CD14-positive monocyte (primary cell): ENCODE measurements at regions not wholly inside any gene's neighbourhood (a gene's known extent, or its start where the extent isn't known, plus 50 kb on each side); places are given as distances from the start of the nearest gene placed in this dataset.

Experiments used
- DNase-seq, 3 donors: peaks; one replicate each; pipeline ENCODE4 v3.0.0-alpha.2; 2011 to 2022
- H2AFZ ChIP-seq: 2 replicates; pipeline ENCODE4 v1.6.0; 2012; ENCODE audit warnings: mild to moderate bottlenecking, low read depth, low read length, inconsistent platforms; ENCODE audit not compliant: insufficient read depth, poor library complexity, severe bottlenecking
- H3K27ac ChIP-seq, 2 donors: 1 replicate in 1 of 2; 2 replicates in 1 of 2; pipeline ENCODE4 v1.5.1; 2012 to 2013; ENCODE audit warnings: low read length in 2 of 2, control low read depth in 1 of 2, inconsistent platforms in 1 of 2, low read depth in 1 of 2, mild to moderate bottlenecking in 1 of 2
- H3K27me3 ChIP-seq, 2 donors: one replicate each; pipeline versions ENCODE4 v1.6.0 to v1.6.1; 2011 to 2013; ENCODE audit warnings: low read length in 2 of 2; ENCODE audit not compliant: control insufficient read depth in 2 of 2, insufficient read depth in 2 of 2
- H3K36me3 ChIP-seq, 2 donors: replicated peaks in 1 of 2; 1 replicate in 1 of 2; 2 replicates in 1 of 2; pipeline versions ENCODE4 v1.5.1 to v1.6.1; 2012 to 2013; ENCODE audit warnings: low read length in 2 of 2, control low read depth in 1 of 2, inconsistent platforms in 1 of 2, mild to moderate bottlenecking in 1 of 2; ENCODE audit not compliant: insufficient read depth in 2 of 2, control insufficient read depth in 1 of 2
- H3K4me1 ChIP-seq, 2 donors: 1 replicate in 1 of 2; 2 replicates in 1 of 2; pipeline versions ENCODE4 v1.5.1 to v1.6.1; 2012 to 2013; ENCODE audit warnings: low read length in 2 of 2, control low read depth in 1 of 2, inconsistent platforms in 1 of 2, mild to moderate bottlenecking in 1 of 2, moderate library complexity in 1 of 2; ENCODE audit not compliant: insufficient read depth in 2 of 2, control insufficient read depth in 1 of 2
- H3K4me2 ChIP-seq: replicated peaks from 2 replicates; pipeline ENCODE3; 2012; ENCODE audit warnings: low read length, moderate library complexity, mild to moderate bottlenecking; ENCODE audit not compliant: poor library complexity, severe bottlenecking; ENCODE audit errors: extremely low read depth
- H3K4me3 ChIP-seq, 3 experiments: fragments of 200-600 bp in 1 of 3; sonication (generic) in 1 of 3; replicated peaks in 1 of 3; 1 replicate in 2 of 3; 2 replicates in 1 of 3; pipeline ENCODE4 v1.5.1; 2011 to 2013; ENCODE audit warnings: low read length in 3 of 3, mild to moderate bottlenecking in 3 of 3, control low read depth in 2 of 3, low read depth in 2 of 3, inconsistent platforms in 1 of 3, moderate library complexity in 1 of 3
- H3K79me2 ChIP-seq: 2 replicates; pipeline ENCODE4 v1.6.0; 2012; ENCODE audit warnings: mild to moderate bottlenecking, control low read depth, inconsistent platforms, low read length, moderate library complexity; ENCODE audit not compliant: insufficient read depth
- H3K9ac ChIP-seq: 2 replicates; pipeline ENCODE4 v1.6.0; 2017; ENCODE audit warnings: low read length, mild to moderate bottlenecking; ENCODE audit not compliant: insufficient read depth, poor library complexity, severe bottlenecking
- H3K9me3 ChIP-seq, 2 donors: replicated peaks in 1 of 2; 1 replicate in 1 of 2; 2 replicates in 1 of 2; pipeline versions ENCODE4 v1.5.1 to v1.6.1; 2012 to 2013; ENCODE audit warnings: low read length in 2 of 2, control low read depth in 1 of 2; ENCODE audit not compliant: control insufficient read depth in 1 of 2, insufficient read depth in 1 of 2
- H4K20me1 ChIP-seq: 2 replicates; pipeline ENCODE4 v1.6.0; 2012; ENCODE audit warnings: mild to moderate bottlenecking, low read length, control low read depth, moderate library complexity; ENCODE audit not compliant: insufficient read depth
- H3K27ac Mint-ChIP-seq, 7 donors: one replicate each; pipeline ENCODE4 v1.8.0; 2020; ENCODE audit warnings: mild to moderate bottlenecking in 7 of 7, mixed read lengths in 7 of 7, moderate library complexity in 6 of 7, inconsistent platforms in 2 of 7
- H3K27me3 Mint-ChIP-seq, 3 donors: one replicate each; pipeline ENCODE4 v1.8.0; 2021 to 2022; ENCODE audit warnings: low read depth in 3 of 3, mild to moderate bottlenecking in 3 of 3, mixed read lengths in 3 of 3, moderate library complexity in 3 of 3, inconsistent platforms in 1 of 3
- H3K36me3 Mint-ChIP-seq, 2 donors: one replicate each; pipeline ENCODE4 v1.8.0; 2020; ENCODE audit warnings: mixed read lengths in 2 of 2, inconsistent platforms in 1 of 2, mild to moderate bottlenecking in 1 of 2
- H3K4me1 Mint-ChIP-seq: one replicate; pipeline ENCODE4 v1.8.0; 2020; ENCODE audit warnings: mild to moderate bottlenecking, mixed read lengths
- H3K4me3 Mint-ChIP-seq, 2 donors: one replicate each; pipeline ENCODE4 v1.8.0; 2020; ENCODE audit warnings: mild to moderate bottlenecking in 2 of 2, mixed read lengths in 2 of 2, moderate library complexity in 1 of 2
- H3K9me3 Mint-ChIP-seq, 7 donors: one replicate each; pipeline ENCODE4 v1.8.0; 2020 to 2022; ENCODE audit warnings: mixed read lengths in 7 of 7, mild to moderate bottlenecking in 6 of 7, moderate library complexity in 6 of 7, inconsistent platforms in 2 of 7
- CTCF ChIP-seq: fragments of 200-600 bp; IDR thresholded peaks from one replicate; pipeline ENCODE4 v1.8.0; 2022; ENCODE audit warnings: antibody characterized with exemption, mild to moderate bottlenecking
- WGBS: methylation state at CpG from one replicate; pipeline ENCODE4 v1.1.5; 2013; ENCODE audit warnings: missing lambda C conversion rate; ENCODE audit not compliant: insufficient coverage; 5-methylcytosine and 5-hydroxymethylcytosine counted together
- intact Hi-C, 2 donors: fragments of 100-400 bp; cut with micrococcal nuclease; formaldehyde crosslinking; loops; one replicate each; pipeline versions ENCODE4 v1.15.0 to v1.15.1; 2023

- no peak for TF ChIP-seq CTCF
- Mint-ChIP-seq H3K9me3 (peaks cover 0 to 7% (median 2%) of the 10 kb centered on the region in 7 donors), H3K4me3 (no peak overlapping the region), H3K36me3 (no peaks in the 10 kb centered on the region), H3K27me3 (no peaks in the 10 kb centered on the region), H3K4me1 (no peaks in the 10 kb centered on the region), H3K27ac (no peak overlapping the region)
- Histone ChIP-seq H3K79me2 (no peaks in the 10 kb centered on the region), H3K4me3 (no peak overlapping the region), H3K4me1 (no peaks in the 10 kb centered on the region), H3K9ac (no peak overlapping the region), H3K4me2 (no peak overlapping the region), H3K27me3 (no peaks in the 10 kb centered on the region), H4K20me1 (no peaks in the 10 kb centered on the region), H3K36me3 (no peaks in the 10 kb centered on the region), H3K27ac (no peak overlapping the region), H3K9me3 (no peaks in the 10 kb centered on the region), H2AFZ (no peak overlapping the region)
- intact Hi-C loops = no loop called here
- DNase-seq = no peak
- WGBS = no CpG with 5 or more reads among the region's 1 CpG
These were observed 1639.0 kb upstream of the B3GALT2 start for GRCh38 chr1:194825382-194825781.

GRCh38 chr1:194821091-194821490 is 1634.7 kb upstream of the B3GALT2 start:
- no peaks in the 10 kb centered on the region for H4K20me1 ChIP-seq
- no peak for TF ChIP-seq CTCF
- no peaks in the 10 kb centered on the region for H3K79me2 ChIP-seq
- H3K4me2 ChIP-seq = no peak overlapping the region
- intact Hi-C loops = no loop called here
- no peak overlapping the region for H3K9ac ChIP-seq
- H3K4me1 ChIP-seq = no peaks in the 10 kb centered on the region
- Mint-ChIP-seq H3K27me3 (no peaks in the 10 kb centered on the region), H3K4me3 (no peak overlapping the region), H3K4me1 (no peaks in the 10 kb centered on the region), H3K9me3 (no peaks in the 10 kb centered on the region), H3K27ac (no peak overlapping the region), H3K36me3 (no peaks in the 10 kb centered on the region)
- no peak overlapping the region for H2AFZ ChIP-seq
- no peaks in the 10 kb centered on the region for H3K36me3 ChIP-seq
- H3K9me3 ChIP-seq = no peaks in the 10 kb centered on the region
- DNase-seq = no peak
- no peak overlapping the region for H3K4me3 ChIP-seq
- no peaks in the 10 kb centered on the region for H3K27me3 ChIP-seq
- no peak overlapping the region for H3K27ac ChIP-seq
- no CpG with 5 or more reads among the region's 1 CpG for WGBS
